Mucosa of rectum (tissue), 2 donors: ENCODE measurements at regions not wholly inside any gene's neighbourhood (a gene's known extent, or its start where the extent isn't known, plus 50 kb on each side); places are given as distances from the start of the nearest gene placed in this dataset.

Source experiments
- H3K27ac ChIP-seq, 2 donors: one replicate each; pipeline ENCODE4 v1.7.0; 2013; ENCODE audit warnings: inconsistent platforms in 2 of 2, low read depth in 2 of 2, low read length in 2 of 2
- H3K27me3 ChIP-seq, 2 donors: one replicate each; pipeline ENCODE4 v1.7.0; 2013; ENCODE audit warnings: low read length in 2 of 2; ENCODE audit not compliant: control insufficient read depth in 2 of 2, insufficient read depth in 2 of 2
- H3K36me3 ChIP-seq, 2 donors: one replicate each; pipeline ENCODE4 v1.7.0; 2013; ENCODE audit warnings: low read length in 2 of 2; ENCODE audit not compliant: control insufficient read depth in 2 of 2, insufficient read depth in 2 of 2
- H3K4me1 ChIP-seq, 2 donors: one replicate each; pipeline ENCODE4 v1.7.0; 2013; ENCODE audit warnings: low read length in 2 of 2, mild to moderate bottlenecking in 1 of 2; ENCODE audit not compliant: control insufficient read depth in 2 of 2, insufficient read depth in 2 of 2
- H3K4me3 ChIP-seq, 2 donors: one replicate each; pipeline ENCODE4 v1.7.0; 2013; ENCODE audit warnings: low read length in 2 of 2
- H3K9ac ChIP-seq, 2 donors: one replicate each; pipeline ENCODE4 v1.7.0; 2013; ENCODE audit warnings: low read length in 2 of 2, low read depth in 1 of 2, mild to moderate bottlenecking in 1 of 2
- H3K9me3 ChIP-seq, 2 donors: one replicate each; pipeline ENCODE4 v1.7.0; 2013; ENCODE audit warnings: low read length in 2 of 2; ENCODE audit not compliant: control insufficient read depth in 2 of 2
- donor health status: healthy.
- donor health status: Normal muscosa, but diverticular disease.

- no peaks in the 10 kb centered on the region for H3K4me1 ChIP-seq
- H3K27ac ChIP-seq, result no peak overlapping the region
- H3K27me3 ChIP-seq, result no peaks in the 10 kb centered on the region
- H3K4me3 ChIP-seq, result no peak overlapping the region
- H3K9ac ChIP-seq, result no peak overlapping the region
- peaks cover 0 to 2% of the 10 kb centered on the region in 2 donors for H3K9me3 ChIP-seq
- no peaks in the 10 kb centered on the region for H3K36me3 ChIP-seq
Measured at GRCh38 chr16:62711797-62712196, 675.6 kb upstream of the CDH8 start.

- Histone ChIP-seq H3K9ac (no peak overlapping the region), H3K27me3 (no peaks in the 10 kb centered on the region), H3K36me3 (no peaks in the 10 kb centered on the region), H3K9me3 (peaks cover 0 to 2% of the 10 kb centered on the region in 2 donors), H3K4me1 (no peaks in the 10 kb centered on the region), H3K4me3 (no peak overlapping the region), H3K27ac (no peak overlapping the region)
Measured at GRCh38 chr16:62709794-62710193, 673.6 kb upstream of the CDH8 start.

- Histone ChIP-seq H3K27me3 (no peaks in the 10 kb centered on the region), H3K9ac (no peak overlapping the region), H3K4me1 (no peaks in the 10 kb centered on the region), H3K4me3 (no peak overlapping the region), H3K27ac (no peak overlapping the region), H3K9me3 (peaks cover 1 to 2% of the 10 kb centered on the region in 2 donors), H3K36me3 (no peaks in the 10 kb centered on the region)
Measured at GRCh38 chr16:62701426-62701825, 665.2 kb upstream of the CDH8 start.

- H3K27me3 ChIP-seq, result no peaks in the 10 kb centered on the region
- H3K4me1 ChIP-seq, result no peaks in the 10 kb centered on the region
Measured at GRCh38 chr16:62700426-62701294, 664.4 kb upstream of the CDH8 start.

GRCh38 chr16:62692685-62693084, 656.4 kb upstream of the CDH8 start:
- Histone ChIP-seq H3K27me3 (no peaks in the 10 kb centered on the region), H3K27ac (no peak overlapping the region), H3K9ac (no peak overlapping the region), H3K9me3 (peaks cover 3 to 8% of the 10 kb centered on the region in 2 donors), H3K4me1 (no peaks in the 10 kb centered on the region), H3K36me3 (no peaks in the 10 kb centered on the region), H3K4me3 (no peak overlapping the region)

More at GRCh38 chr16:62700426-62701294, 664.4 kb upstream of the CDH8 start:
- no peaks in the 10 kb centered on the region for H3K36me3 ChIP-seq
- H3K27ac ChIP-seq, result no peak overlapping the region
- no peak overlapping the region for H3K4me3 ChIP-seq
- no peak overlapping the region for H3K9ac ChIP-seq
- H3K9me3 ChIP-seq, result peaks cover 2 to 8% of the 10 kb centered on the region in 2 donors

DNA sequence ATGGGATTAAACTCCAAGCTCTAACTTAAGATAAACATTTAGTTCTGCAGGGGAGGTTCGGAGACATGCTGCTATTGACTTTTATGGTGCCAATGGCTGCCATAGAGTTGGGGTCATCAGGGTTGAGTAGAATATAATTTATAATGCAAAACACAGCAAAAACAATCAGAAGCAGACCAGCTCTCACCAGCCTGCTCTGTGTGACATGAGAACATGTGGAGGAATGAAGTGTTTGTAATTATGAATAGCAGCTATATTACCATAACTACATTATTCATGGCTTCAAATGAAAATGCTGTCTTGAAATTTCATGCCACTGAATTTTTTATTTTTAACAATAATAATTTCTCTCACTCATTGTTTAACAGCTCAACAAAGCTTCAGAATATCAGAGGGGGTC, 645.6 kb upstream of the CDH8 start:
- Histone ChIP-seq H3K27me3 (no peaks in the 10 kb centered on the region), H3K36me3 (no peaks in the 10 kb centered on the region), H3K4me3 (no peak overlapping the region), H3K9ac (no peak overlapping the region), H3K27ac (no peak overlapping the region), H3K9me3 (peaks cover 3 to 7% of the 10 kb centered on the region in 2 donors), H3K4me1 (no peaks in the 10 kb centered on the region)

- H3K27ac ChIP-seq, result no peak overlapping the region
- no peaks in the 10 kb centered on the region for H3K36me3 ChIP-seq
- H3K9ac ChIP-seq, result no peak overlapping the region
- H3K4me3 ChIP-seq, result no peak overlapping the region
- no peaks in the 10 kb centered on the region for H3K4me1 ChIP-seq
- peaks cover 3 to 7% of the 10 kb centered on the region in 2 donors for H3K9me3 ChIP-seq
- H3K27me3 ChIP-seq, result no peaks in the 10 kb centered on the region
Measured at GRCh38 chr16:62678796-62679195, 642.6 kb upstream of the CDH8 start.

- no peak overlapping the region for H3K9ac ChIP-seq
- no peaks in the 10 kb centered on the region for H3K4me1 ChIP-seq
- no peak overlapping the region for H3K4me3 ChIP-seq
- H3K36me3 ChIP-seq, result no peaks in the 10 kb centered on the region
- no peaks in the 10 kb centered on the region for H3K27me3 ChIP-seq
- peaks cover 0 to 7% of the 10 kb centered on the region in 2 donors for H3K9me3 ChIP-seq
- no peak overlapping the region for H3K27ac ChIP-seq
Measured at GRCh38 chr16:62676306-62676705, 640.1 kb upstream of the CDH8 start.

- Histone ChIP-seq H3K36me3 (no peaks in the 10 kb centered on the region), H3K27me3 (no peaks in the 10 kb centered on the region), H3K27ac (no peak overlapping the region), H3K4me1 (no peaks in the 10 kb centered on the region), H3K9ac (no peak overlapping the region), H3K9me3 (peaks cover 0 to 2% of the 10 kb centered on the region in 2 donors), H3K4me3 (no peak overlapping the region)
Measured at GRCh38 chr16:62665269-62665668, 629.0 kb upstream of the CDH8 start.

DNA sequence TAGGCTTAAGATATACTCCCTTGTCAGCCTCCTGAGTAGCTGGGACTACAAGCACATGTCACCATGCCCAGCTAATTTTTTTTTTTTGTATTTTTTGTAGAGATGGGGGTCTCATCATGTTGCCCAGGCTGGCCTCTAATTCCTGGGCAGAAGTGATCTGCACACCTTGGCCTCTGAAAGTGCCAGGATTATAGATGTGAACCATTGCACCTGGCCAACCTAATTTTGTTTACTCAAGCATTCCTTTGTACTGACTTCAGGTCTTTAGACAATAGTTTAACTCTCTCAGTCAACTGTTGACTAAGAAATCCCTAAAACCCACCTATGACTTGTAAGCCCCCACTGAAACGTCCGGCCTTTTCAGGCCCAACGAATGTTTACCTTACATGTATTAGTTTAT, 628.3 kb upstream of the CDH8 start:
- no peak overlapping the region for H3K9ac ChIP-seq
- no peaks in the 10 kb centered on the region for H3K4me1 ChIP-seq
- H3K4me3 ChIP-seq, result no peak overlapping the region
- H3K9me3 ChIP-seq, result peaks cover 0 to 2% of the 10 kb centered on the region in 2 donors
- H3K27ac ChIP-seq, result no peak overlapping the region
- no peaks in the 10 kb centered on the region for H3K27me3 ChIP-seq
- H3K36me3 ChIP-seq, result no peaks in the 10 kb centered on the region
